Ascending aorta (tissue), 2 donors: ENCODE measurements at regions not wholly inside any gene's neighbourhood (a gene's known extent, or its start where the extent isn't known, plus 50 kb on each side); places are given as distances from the start of the nearest gene placed in this dataset.
"Not testable (repeated sequence)": the region's sequence is repeated elsewhere in the genome, so short reads cannot be mapped to it uniquely, and the experiment has no call there.

ENCODE experiments used
- DNase-seq, 2 donors: peaks; one replicate each; pipeline ENCODE4 v3.0.0-alpha.2; 2019; ENCODE audit warnings: low spot score in 2 of 2
- H3K27ac ChIP-seq, 2 donors: fragments of 200-600 bp; sonication (generic); one replicate each; pipeline ENCODE4 v1.5.1; 2016 to 2017; ENCODE audit warnings: mild to moderate bottlenecking in 1 of 2
- H3K27me3 ChIP-seq: fragments of 200-600 bp; sonication (generic); one replicate; pipeline ENCODE4 v1.5.1; 2017
- H3K36me3 ChIP-seq, 2 donors: fragments of 200-600 bp; sonication (generic); one replicate each; pipeline ENCODE4 v1.5.1; 2016
- H3K4me1 ChIP-seq, 2 donors: fragments of 200-600 bp; sonication (generic); one replicate each; pipeline ENCODE4 v1.5.1; 2016 to 2017; ENCODE audit warnings: mild to moderate bottlenecking in 1 of 2
- H3K4me3 ChIP-seq, 2 donors: fragments of 200-600 bp; sonication (generic); one replicate each; pipeline ENCODE4 v1.5.1; 2016 to 2017; ENCODE audit warnings: mild to moderate bottlenecking in 1 of 2
- H3K9me3 ChIP-seq, 2 donors: fragments of 200-600 bp; sonication (generic); one replicate each; pipeline ENCODE4 v1.5.1; 2016
- CTCF ChIP-seq, 3 experiments: fragments of 200-600 bp in 2 of 3; fragments of 450-650 bp in 1 of 3; sonication (generic) in 2 of 3; IDR thresholded peaks; one replicate each; pipeline ENCODE4 v1.5.1; 2016 to 2019; ENCODE audit warnings: antibody characterized with exemption in 3 of 3, mild to moderate bottlenecking in 1 of 3, moderate library complexity in 1 of 3
- intact Hi-C: fragments of 100-400 bp; cut with DNase I; formaldehyde crosslinking; loops from one replicate; pipeline ENCODE4 v1.15.1; 2023

GRCh38 chr13:68895696-68896095, 1211.9 kb upstream of the ATXN8OS start:
- intact Hi-C loops, result no loop called here
- TF ChIP-seq CTCF (IDR thresholded peaks at IDR 0.05), result no peak
- H3K4me3 ChIP-seq, result no peak overlapping the region
- no peaks in the 10 kb centered on the region for H3K9me3 ChIP-seq
- no peak overlapping the region for H3K27ac ChIP-seq
- no peaks in the 10 kb centered on the region for H3K4me1 ChIP-seq
- H3K27me3 ChIP-seq, result no peaks in the 10 kb centered on the region
- DNase-seq, result no peak
- no peaks in the 10 kb centered on the region for H3K36me3 ChIP-seq

- intact Hi-C loops, H3K9me3 ChIP-seq, H3K4me3 ChIP-seq, H3K36me3 ChIP-seq, H3K27me3 ChIP-seq, DNase-seq, H3K27ac ChIP-seq, H3K4me1 ChIP-seq: not testable (repeated sequence)
Measured at GRCh38 chr13:68893721-68894120, 1213.9 kb upstream of the ATXN8OS start.

- intact Hi-C loops, H3K9me3 ChIP-seq, H3K4me3 ChIP-seq, H3K36me3 ChIP-seq, DNase-seq, H3K27ac ChIP-seq, H3K4me1 ChIP-seq, H3K27me3 ChIP-seq: not testable (repeated sequence)
Measured at GRCh38 chr13:68892596-68892995, 1215.0 kb upstream of the ATXN8OS start.

GRCh38 chr13:68890101-68890500, 1217.5 kb upstream of the ATXN8OS start:
- intact Hi-C loops, H3K27ac ChIP-seq: not testable (repeated sequence)

GRCh38 chr13:68888832-68889231, 1218.8 kb upstream of the ATXN8OS start:
- intact Hi-C loops, result no loop called here
- no peak for TF ChIP-seq CTCF (IDR thresholded peaks at IDR 0.05)
- H3K4me3 ChIP-seq, result no peak overlapping the region
- H3K27ac ChIP-seq, result no peak overlapping the region
- no peak for DNase-seq
- no peaks in the 10 kb centered on the region for H3K9me3 ChIP-seq
- no peaks in the 10 kb centered on the region for H3K4me1 ChIP-seq
- no peaks in the 10 kb centered on the region for H3K36me3 ChIP-seq
- no peaks in the 10 kb centered on the region for H3K27me3 ChIP-seq

More at GRCh38 chr13:68890101-68890500, 1217.5 kb upstream of the ATXN8OS start:
- not testable (repeated sequence) for H3K36me3 ChIP-seq, DNase-seq, H3K9me3 ChIP-seq, H3K27me3 ChIP-seq, H3K4me3 ChIP-seq, H3K4me1 ChIP-seq

- H3K9me3 ChIP-seq, result no peaks in the 10 kb centered on the region
- TF ChIP-seq CTCF (IDR thresholded peaks at IDR 0.05), result no peak
- intact Hi-C loops, result no loop called here
- no peaks in the 10 kb centered on the region for H3K27me3 ChIP-seq
- no peak overlapping the region for H3K27ac ChIP-seq
- no peak for DNase-seq
- no peaks in the 10 kb centered on the region for H3K36me3 ChIP-seq
- no peak overlapping the region for H3K4me3 ChIP-seq
- no peaks in the 10 kb centered on the region for H3K4me1 ChIP-seq
Measured at GRCh38 chr13:68872338-68872737, 1235.3 kb upstream of the ATXN8OS start.

- Histone ChIP-seq H3K9me3 (no peaks in the 10 kb centered on the region), H3K27ac (no peak overlapping the region), H3K36me3 (no peaks in the 10 kb centered on the region), H3K4me1 (no peaks in the 10 kb centered on the region), H3K4me3 (no peak overlapping the region), H3K27me3 (no peaks in the 10 kb centered on the region)
- no peak for TF ChIP-seq CTCF (IDR thresholded peaks at IDR 0.05)
- intact Hi-C loops, result no loop called here
- DNase-seq, result no peak
Measured at GRCh38 chr13:68851026-68851425, 1256.6 kb upstream of the ATXN8OS start.
